Daoy (cell line): ENCODE measurements at regions not wholly inside any gene's neighbourhood (a gene's known extent, or its start where the extent isn't known, plus 50 kb on each side); places are given as distances from the start of the nearest gene placed in this dataset.

ENCODE experiments used
- DNase-seq: peaks from one replicate; pipeline ENCODE4 v3.0.0-alpha.2; 2015; ENCODE audit warnings: low read depth

GRCh38 chr6:105767541-105767940 is 318.6 kb upstream of the PRDM1 start:
- no peak for DNase-seq

- DNase-seq: no peak
Observed at GRCh38 chr6:105765239-105765638, 320.9 kb upstream of the PRDM1 start.

GRCh38 chr6:105764315-105764714 is 321.8 kb upstream of the PRDM1 start:
- DNase-seq: no peak

- no peak for DNase-seq
Observed at GRCh38 chr6:105763866-105764265, 322.3 kb upstream of the PRDM1 start.

GRCh38 chr6:105760746-105761145 is 325.4 kb upstream of the PRDM1 start:
- no peak for DNase-seq

GRCh38 chr6:105759946-105760345 is 326.2 kb upstream of the PRDM1 start:
- peak; percentile 71 for DNase-seq

- DNase-seq: no peak
Observed at GRCh38 chr6:105759015-105759414, 327.1 kb upstream of the PRDM1 start.

GRCh38 chr6:105757512-105758200 is 328.5 kb upstream of the PRDM1 start:
- no peak for DNase-seq

GRCh38 chr6:105755885-105756284 is 330.3 kb upstream of the PRDM1 start:
- no peak for DNase-seq

GRCh38 chr6:105753620-105754211 is 332.4 kb upstream of the PRDM1 start:
- DNase-seq: no peak

GRCh38 chr6:105753207-105753606 is 332.9 kb upstream of the PRDM1 start:
- DNase-seq: no peak

- DNase-seq: no peak
Observed at GRCh38 chr6:105750089-105750488, 336.0 kb upstream of the PRDM1 start.

- DNase-seq: peak; percentile 83
Observed at GRCh38 chr6:105748737-105749161, 337.4 kb upstream of the PRDM1 start.

- no peak for DNase-seq
Observed at GRCh38 chr6:105747823-105748405, 338.2 kb upstream of the PRDM1 start.

- DNase-seq: no peak
Observed at GRCh38 chr6:105746509-105746908, 339.6 kb upstream of the PRDM1 start.

GRCh38 chr6:105746130-105746505 is 340.0 kb upstream of the PRDM1 start:
- DNase-seq: no peak

GRCh38 chr6:105745464-105746129 is 340.5 kb upstream of the PRDM1 start:
- DNase-seq: no peak

GRCh38 chr6:105744815-105745214 is 341.3 kb upstream of the PRDM1 start:
- no peak for DNase-seq

- DNase-seq: no peak
Observed at GRCh38 chr6:105740946-105741645, 338.2 kb upstream of the PREP start.

- no peak for DNase-seq
Observed at GRCh38 chr6:105739764-105740163, 336.9 kb upstream of the PREP start.

GRCh38 chr6:105733556-105734162 is 330.8 kb upstream of the PREP start:
- peak; percentile 18 for DNase-seq

- DNase-seq: no peak
Observed at GRCh38 chr6:105728995-105729394, 326.1 kb upstream of the PREP start.
